A673 (cell line): ENCODE measurements at regions not wholly inside any gene's neighbourhood (a gene's known extent, or its start where the extent isn't known, plus 50 kb on each side); places are given as distances from the start of the nearest gene placed in this dataset.

Source experiments
- BruUV-seq: library from RNA; stranded (reverse); fragments of 400-500 nt; replicated peaks from 2 replicates; lab custom pipeline; 2021; lab: Mats Ljungman, UMichigan
- CTCF ChIA-PET: fragments of 300-600 bp; sonication (Branson Sonifier 250); formaldehyde crosslinking; loops from one replicate; lab custom pipeline; 2022; ENCODE audit warnings: antibody characterized with exemption; lab: Charles Lee
- POLR2A ChIA-PET: fragments of 300-600 bp; sonication (Branson Sonifier 250); formaldehyde crosslinking; loops from one replicate; lab custom pipeline; 2022; ENCODE audit warnings: antibody characterized with exemption; ENCODE audit not compliant: low non-redundant PET; lab: Charles Lee
- DNase-seq: peaks from one replicate; pipeline ENCODE4 v3.0.0-alpha.2; 2015; ENCODE audit warnings: low spot score
- H3K27ac ChIP-seq: fragments of 200-600 bp; sonication (generic); 2 replicates; pipeline ENCODE4 v1.5.1; 2016; ENCODE audit warnings: mixed run types, low read depth, mild to moderate bottlenecking, mixed read lengths, antibody characterized with exemption, low read length; ENCODE audit not compliant: poor library complexity, severe bottlenecking
- H3K27me3 ChIP-seq: fragments of 200-600 bp; sonication (generic); replicated peaks from 2 replicates; pipeline ENCODE4 v1.6.1; 2017; ENCODE audit warnings: mixed run types, low read depth, mild to moderate bottlenecking, mixed read lengths, antibody characterized with exemption, low read length; ENCODE audit not compliant: insufficient read depth, poor library complexity
- H3K36me3 ChIP-seq: fragments of 200-600 bp; sonication (generic); 2 replicates; pipeline ENCODE4 v1.6.1; 2016; ENCODE audit warnings: mixed run types, mild to moderate bottlenecking, mixed read lengths, antibody characterized with exemption, low read length; ENCODE audit not compliant: insufficient read depth, poor library complexity, severe bottlenecking
- H3K4me1 ChIP-seq: fragments of 200-600 bp; sonication (generic); 2 replicates; pipeline ENCODE4 v1.6.1; 2017; ENCODE audit warnings: mixed run types, mild to moderate bottlenecking, mixed read lengths, antibody characterized with exemption, low read length; ENCODE audit not compliant: insufficient read depth, poor library complexity, severe bottlenecking
- H3K4me3 ChIP-seq: fragments of 200-600 bp; sonication (generic); 2 replicates; pipeline ENCODE4 v1.5.1; 2016; ENCODE audit warnings: low read depth, mixed run types, mild to moderate bottlenecking, mixed read lengths, low read length; ENCODE audit not compliant: poor library complexity, severe bottlenecking
- H3K9me3 ChIP-seq: fragments of 200-600 bp; sonication (generic); 2 replicates; pipeline ENCODE4 v1.6.1; 2016; ENCODE audit warnings: mixed run types, low read depth, mild to moderate bottlenecking, mixed read lengths, antibody characterized with exemption, low read length; ENCODE audit not compliant: poor library complexity, severe bottlenecking
- CTCF ChIP-seq: fragments of 300-800, 200-600 bp; sonication (generic); conservative IDR thresholded peaks from 2 replicates; pipeline ENCODE4 v1.5.1; 2017; ENCODE audit warnings: low read depth, mild to moderate bottlenecking, antibody characterized with exemption, low read length, moderate library complexity, mixed read lengths
- EZH2 ChIP-seq: fragments of 200-600 bp; sonication (generic); IDR thresholded peaks from 2 replicates; pipeline ENCODE4 v1.6.1; 2017; ENCODE audit warnings: borderline replicate concordance, low read depth, mild to moderate bottlenecking, mixed read lengths, antibody characterized with exemption, low read length; ENCODE audit not compliant: poor library complexity, severe bottlenecking
- intact Hi-C: fragments of 100-400 bp; cut with micrococcal nuclease; formaldehyde crosslinking; loops from one replicate; pipeline ENCODE4 v1.10.0; 2022; ENCODE audit not compliant: unreplicated experiment

DNA sequence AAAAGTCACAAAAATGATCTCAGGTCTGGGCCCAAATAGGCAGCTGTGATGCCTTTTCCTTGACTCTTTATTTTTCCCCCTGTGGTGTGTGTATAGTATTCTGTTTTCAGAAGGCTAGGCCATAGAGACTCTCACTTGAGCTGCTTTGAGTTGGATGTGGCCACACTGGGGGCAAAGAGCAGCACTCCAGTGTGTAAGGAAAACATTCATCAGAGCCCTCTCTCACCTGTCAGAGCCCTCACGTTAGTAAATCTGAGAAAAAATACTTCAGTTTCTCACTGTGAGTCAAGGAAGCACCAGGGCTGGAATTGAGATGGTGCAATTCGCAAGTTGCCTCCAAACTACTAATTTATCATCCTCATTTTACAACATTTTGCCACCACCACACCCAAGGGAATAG lies 136.1 kb downstream of the ST6GAL2 start:
- ChIA-PET CTCF (no interaction called here), POLR2A (no interaction called here)
- Histone ChIP-seq H3K4me1 (no peaks in the 10 kb centered on the region), H3K4me3 (no peak overlapping the region), H3K27me3 (no peaks in the 10 kb centered on the region), H3K36me3 (no peaks in the 10 kb centered on the region), H3K27ac (no peak overlapping the region), H3K9me3 (peaks cover 4% of the 10 kb centered on the region)
- TF ChIP-seq EZH2 (no peak), CTCF (no peak)
- BruUV-seq: no TSS peak
- DNase-seq: no peak
- intact Hi-C loops: no loop called here
